NT2/D1 (cell line): ENCODE measurements at regions not wholly inside any gene's neighbourhood (a gene's known extent, or its start where the extent isn't known, plus 50 kb on each side); places are given as distances from the start of the nearest gene placed in this dataset.
"Not testable (repeated sequence)": the region's sequence is repeated elsewhere in the genome, so short reads cannot be mapped to it uniquely, and the experiment has no call there.

Experiments
- DNase-seq: peaks from one replicate; pipeline ENCODE4 v3.0.0-alpha.2; 2011; ENCODE audit warnings: low read depth, low spot score
- H3K27me3 ChIP-seq: 2 replicates; pipeline ENCODE4 v1.6.0; 2011; ENCODE audit warnings: mild to moderate bottlenecking; ENCODE audit not compliant: insufficient read length, insufficient read depth
- H3K36me3 ChIP-seq: 2 replicates; pipeline ENCODE4 v1.6.1; 2011; ENCODE audit warnings: mild to moderate bottlenecking, low read length, mixed read lengths; ENCODE audit not compliant: insufficient read depth, insufficient read length
- H3K4me1 ChIP-seq: 2 replicates; pipeline ENCODE4 v1.5.1; 2011; ENCODE audit not compliant: insufficient read depth, insufficient read length
- H3K4me3 ChIP-seq: 2 replicates; pipeline ENCODE4 v1.5.1; 2011; ENCODE audit warnings: low read depth; ENCODE audit not compliant: insufficient read length
- H3K9ac ChIP-seq: 2 replicates; pipeline ENCODE4 v1.6.0; 2011; ENCODE audit warnings: low read depth; ENCODE audit not compliant: insufficient read length
- H3K9me3 ChIP-seq: 2 replicates; pipeline ENCODE4 v1.5.1; 2011; ENCODE audit warnings: mild to moderate bottlenecking, low read length; ENCODE audit not compliant: insufficient read depth
- SUZ12 ChIP-seq: IDR thresholded peaks from 2 replicates; pipeline ENCODE4 v1.6.1; 2011; ENCODE audit not compliant: insufficient read length, insufficient read depth; ENCODE audit errors: extremely low read depth
- YY1 ChIP-seq: IDR thresholded peaks from 2 replicates; pipeline ENCODE4 v1.6.1; 2011; ENCODE audit not compliant: insufficient read length, insufficient read depth
- ZNF274 ChIP-seq: IDR thresholded peaks from 2 replicates; pipeline ENCODE4 v1.6.1; 2011; ENCODE audit warnings: mild to moderate bottlenecking, low read depth, low read length

DNA sequence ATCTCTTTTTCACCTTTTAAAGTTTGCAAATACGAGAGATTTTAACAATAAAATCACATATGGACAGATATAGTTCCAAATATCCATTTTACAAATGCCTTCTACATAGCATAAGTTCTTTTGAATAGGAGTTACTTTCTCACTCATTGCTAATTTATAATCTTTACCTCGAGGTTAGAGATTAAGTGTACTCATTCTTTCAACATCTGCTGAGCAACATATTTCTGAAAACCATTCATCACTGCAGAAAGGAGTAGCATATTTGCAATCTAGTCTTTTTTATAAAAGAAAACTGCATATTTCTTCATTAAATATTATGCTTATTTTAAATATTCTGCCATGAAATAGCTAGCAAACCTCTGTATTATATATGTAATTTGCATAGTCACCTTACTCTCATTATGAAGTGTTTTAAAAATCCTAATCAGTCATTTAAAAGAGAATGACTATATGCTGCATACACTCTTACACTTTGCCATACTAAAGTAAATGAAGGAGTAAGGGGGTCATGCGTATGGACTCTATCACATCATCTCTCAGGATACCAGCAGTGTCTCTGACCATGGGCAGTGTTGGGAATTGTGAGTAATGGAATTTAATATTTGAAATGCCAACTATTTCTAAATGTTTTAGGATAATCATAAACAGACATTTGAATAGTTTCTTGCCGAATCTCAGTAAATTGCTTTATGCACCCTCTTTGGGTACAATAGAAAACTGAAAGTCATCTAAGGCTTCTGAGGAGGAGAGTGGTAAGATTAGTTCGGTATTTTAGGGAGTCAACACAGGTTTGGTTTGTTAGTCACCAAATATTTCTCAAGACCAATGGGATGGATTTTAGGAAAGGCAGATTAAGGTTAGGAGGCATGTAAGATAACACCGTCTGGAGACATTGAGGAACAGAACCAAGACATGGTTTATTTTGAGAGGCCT, 524.8 kb upstream of the ATP2B1 start:
- Histone ChIP-seq H3K36me3 (no peaks in the 10 kb centered on the region), H3K9me3 (no peaks in the 10 kb centered on the region; the same call in 1 of the 2 replicates), H3K4me3 (no peak overlapping the region), H3K9ac (no peak overlapping the region), H3K4me1 (no peaks in the 10 kb centered on the region), H3K27me3 (no peaks in the 10 kb centered on the region)
- no peak for DNase-seq
- no peak for TF ChIP-seq ZNF274
- TF ChIP-seq YY1 = no peak
- TF ChIP-seq SUZ12 = no peak

- Histone ChIP-seq H3K9ac (no peak overlapping the region), H3K36me3 (no peaks in the 10 kb centered on the region), H3K9me3 (no peaks in the 10 kb centered on the region), H3K27me3 (no peaks in the 10 kb centered on the region), H3K4me1 (no peaks in the 10 kb centered on the region), H3K4me3 (no peak overlapping the region)
- DNase-seq = peak; percentile 18
- TF ChIP-seq SUZ12 (no peak), ZNF274 (no peak), YY1 (no peak)
Observed at GRCh38 chr12:90229407-90230170, 521.0 kb upstream of the ATP2B1 start.

DNA sequence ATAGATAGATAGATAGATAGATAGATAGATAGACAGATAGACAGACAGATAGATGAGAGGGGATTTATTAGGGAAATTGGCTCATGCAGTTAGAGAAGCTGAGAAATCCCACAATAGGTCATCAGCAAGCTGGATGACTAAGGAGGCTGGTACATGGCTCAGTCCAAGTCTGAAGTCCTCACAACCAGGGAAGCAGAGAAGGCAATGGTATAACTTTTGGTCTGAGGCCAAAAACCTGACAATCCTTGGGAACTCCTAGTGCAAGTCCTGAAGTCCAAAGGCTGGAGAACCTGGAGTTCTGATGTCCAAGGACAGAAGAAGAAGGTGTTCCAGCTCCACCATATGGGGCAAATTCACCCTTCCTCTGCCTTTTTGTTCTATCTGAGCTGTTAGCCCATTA, 517.6 kb upstream of the ATP2B1 start:
- Histone ChIP-seq H3K4me3 (no peak overlapping the region), H3K9ac (no peak overlapping the region), H3K36me3 (no peaks in the 10 kb centered on the region), H3K9me3 (no peaks in the 10 kb centered on the region), H3K4me1 (no peaks in the 10 kb centered on the region), H3K27me3 (no peaks in the 10 kb centered on the region)
- TF ChIP-seq YY1 (no peak), ZNF274 (no peak), SUZ12 (no peak)
- no peak for DNase-seq

GRCh38 chr12:90216815-90217214, 508.2 kb upstream of the ATP2B1 start:
- Histone ChIP-seq H3K9ac (no peak overlapping the region), H3K4me1 (no peaks in the 10 kb centered on the region), H3K27me3 (no peaks in the 10 kb centered on the region), H3K36me3 (no peaks in the 10 kb centered on the region), H3K9me3 (no peaks in the 10 kb centered on the region), H3K4me3 (no peak overlapping the region)
- TF ChIP-seq ZNF274 (no peak), YY1 (no peak), SUZ12 (no peak)
- no peak for DNase-seq

DNA sequence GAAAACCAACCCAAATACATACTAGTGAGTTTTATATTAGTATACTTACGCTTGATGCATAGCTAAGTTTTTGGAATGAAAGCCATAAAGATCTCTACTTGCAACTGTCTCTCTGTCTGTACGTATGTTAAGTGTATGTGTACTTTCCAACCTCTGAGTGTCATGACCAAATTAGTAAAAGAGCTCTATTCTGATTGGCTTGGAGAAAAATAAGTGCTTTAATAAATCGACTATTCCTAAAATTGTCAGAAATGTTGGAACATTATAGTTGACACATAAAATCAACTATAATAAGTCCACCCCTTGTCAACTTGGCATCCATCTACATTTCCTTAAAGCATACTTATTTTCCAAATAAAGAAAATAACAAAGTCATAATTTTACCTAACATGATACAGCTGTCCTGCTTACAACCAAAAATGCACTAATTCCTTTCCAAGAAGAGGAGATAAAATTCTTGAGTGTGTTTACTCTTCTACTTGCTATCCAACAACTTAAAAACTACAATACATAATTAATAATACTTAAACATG, 507.4 kb upstream of the ATP2B1 start:
- Histone ChIP-seq H3K9ac (no peak overlapping the region), H3K27me3 (no peaks in the 10 kb centered on the region), H3K4me3 (no peak overlapping the region), H3K9me3 (no peaks in the 10 kb centered on the region), H3K36me3 (no peaks in the 10 kb centered on the region), H3K4me1 (no peaks in the 10 kb centered on the region)
- TF ChIP-seq SUZ12 (no peak), ZNF274 (no peak), YY1 (no peak)
- DNase-seq = no peak

GRCh38 chr12:90211017-90211416, 502.4 kb upstream of the ATP2B1 start:
- peaks cover 19% of the 10 kb centered on the region for H3K9me3 ChIP-seq
- DNase-seq = no peak
- TF ChIP-seq YY1 (no peak), SUZ12 (no peak), ZNF274 (no peak)

DNA sequence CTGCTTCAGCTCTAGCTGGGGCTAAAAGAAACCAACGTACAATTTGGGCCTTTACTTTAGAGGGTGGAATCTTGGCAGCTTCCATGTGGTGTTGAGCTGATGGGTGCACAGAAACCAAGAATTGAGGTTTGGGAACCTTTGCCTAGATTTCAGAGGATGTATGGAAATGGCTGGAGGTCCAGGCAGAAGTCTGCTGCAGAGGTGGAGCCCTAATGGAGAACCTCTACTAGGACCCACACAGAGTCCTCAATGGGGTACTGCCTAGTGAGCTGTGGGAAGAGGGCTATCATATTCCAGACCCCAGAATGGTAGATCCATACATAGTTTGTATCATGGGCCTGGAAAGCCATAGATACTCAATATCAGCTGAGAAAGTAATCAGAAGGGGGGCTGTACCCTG, 500.4 kb upstream of the ATP2B1 start:
- peaks cover 19% of the 10 kb centered on the region for H3K9me3 ChIP-seq
- H3K36me3 ChIP-seq = no peaks in the 10 kb centered on the region
- H3K27me3 ChIP-seq = no peaks in the 10 kb centered on the region
- TF ChIP-seq ZNF274 (no peak), YY1 (no peak), SUZ12 (no peak)
- DNase-seq = no peak
- no peak overlapping the region for H3K9ac ChIP-seq
- no peak overlapping the region for H3K4me3 ChIP-seq
- H3K4me1 ChIP-seq = no peaks in the 10 kb centered on the region

More at GRCh38 chr12:90211017-90211416, 502.4 kb upstream of the ATP2B1 start:
- H3K36me3 ChIP-seq = no peaks in the 10 kb centered on the region
- H3K27me3 ChIP-seq = no peaks in the 10 kb centered on the region
- no peak overlapping the region for H3K4me3 ChIP-seq
- no peak overlapping the region for H3K9ac ChIP-seq
- no peaks in the 10 kb centered on the region for H3K4me1 ChIP-seq

GRCh38 chr12:90208379-90208778, 499.7 kb upstream of the ATP2B1 start:
- H3K36me3 ChIP-seq, H3K9ac ChIP-seq, H3K4me3 ChIP-seq, H3K27me3 ChIP-seq, DNase-seq, H3K4me1 ChIP-seq: not testable (repeated sequence)
- peaks cover 19% of the 10 kb centered on the region for H3K9me3 ChIP-seq
